ENCODE measurements at regions not wholly inside any gene's neighbourhood (a gene's known extent, or its start where the extent isn't known, plus 50 kb on each side); places are given as distances from the start of the nearest gene placed in this dataset.

DNA sequence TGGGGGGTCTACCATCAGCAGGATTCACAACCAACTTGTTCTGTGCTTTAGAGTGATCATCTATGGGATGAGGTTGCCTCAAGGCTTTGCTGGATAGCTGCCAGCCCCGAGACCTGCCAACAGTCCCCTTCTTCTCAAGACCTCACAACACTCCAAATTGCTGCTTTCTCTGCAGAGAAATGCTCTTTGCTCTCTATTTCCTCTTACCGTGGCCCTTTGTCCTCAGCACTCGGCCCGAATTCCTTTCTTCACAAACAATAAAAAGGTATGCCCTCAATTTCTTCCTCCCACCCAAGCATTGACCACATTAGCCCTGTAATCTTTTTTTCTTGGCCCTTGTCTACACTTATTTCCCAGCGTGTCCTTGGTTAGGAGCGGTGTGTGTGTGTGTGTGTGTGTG is 147.4 kb upstream of the SNX19 start:
- no peak for TF ChIP-seq POLR2AphosphoS5 (IDR thresholded peaks at IDR 0.05)
- TF ChIP-seq, protein P1, sequence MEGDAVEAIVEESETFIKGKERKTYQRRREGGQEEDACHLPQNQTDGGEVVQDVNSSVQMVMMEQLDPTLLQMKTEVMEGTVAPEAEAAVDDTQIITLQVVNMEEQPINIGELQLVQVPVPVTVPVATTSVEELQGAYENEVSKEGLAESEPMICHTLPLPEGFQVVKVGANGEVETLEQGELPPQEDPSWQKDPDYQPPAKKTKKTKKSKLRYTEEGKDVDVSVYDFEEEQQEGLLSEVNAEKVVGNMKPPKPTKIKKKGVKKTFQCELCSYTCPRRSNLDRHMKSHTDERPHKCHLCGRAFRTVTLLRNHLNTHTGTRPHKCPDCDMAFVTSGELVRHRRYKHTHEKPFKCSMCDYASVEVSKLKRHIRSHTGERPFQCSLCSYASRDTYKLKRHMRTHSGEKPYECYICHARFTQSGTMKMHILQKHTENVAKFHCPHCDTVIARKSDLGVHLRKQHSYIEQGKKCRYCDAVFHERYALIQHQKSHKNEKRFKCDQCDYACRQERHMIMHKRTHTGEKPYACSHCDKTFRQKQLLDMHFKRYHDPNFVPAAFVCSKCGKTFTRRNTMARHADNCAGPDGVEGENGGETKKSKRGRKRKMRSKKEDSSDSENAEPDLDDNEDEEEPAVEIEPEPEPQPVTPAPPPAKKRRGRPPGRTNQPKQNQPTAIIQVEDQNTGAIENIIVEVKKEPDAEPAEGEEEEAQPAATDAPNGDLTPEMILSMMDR (IDR thresholded peaks at IDR 0.05), result no peak
- no peak for TF ChIP-seq POLR2A (IDR thresholded peaks at IDR 0.05)
- no peak for TF ChIP-seq EP300 (IDR thresholded peaks at IDR 0.05)
